Transverse colon (tissue), 4 donors: ENCODE measurements at regions not wholly inside any gene's neighbourhood (a gene's known extent, or its start where the extent isn't known, plus 50 kb on each side); places are given as distances from the start of the nearest gene placed in this dataset.

Experiments
- DNase-seq: peaks from one replicate; pipeline ENCODE4 v3.0.0-alpha.2; 2019
- H3K27ac ChIP-seq, 4 donors: fragments of 200-600 bp; sonication (generic); 2 replicates each; pipeline ENCODE4 v1.5.1; 2016 to 2018; ENCODE audit warnings: inconsistent platforms in 4 of 4
- H3K27me3 ChIP-seq: fragments of 200-600 bp; sonication (generic); 2 replicates; pipeline ENCODE4 v1.5.1; 2017; ENCODE audit warnings: inconsistent platforms
- H3K36me3 ChIP-seq, 4 donors: fragments of 200-600 bp; sonication (generic); 2 replicates each; pipeline ENCODE4 v1.5.1; 2017 to 2019; ENCODE audit warnings: inconsistent platforms in 4 of 4
- H3K4me1 ChIP-seq, 4 donors: fragments of 200-600 bp; sonication (generic); 2 replicates each; pipeline ENCODE4 v1.5.1; 2017 to 2020; ENCODE audit warnings: inconsistent platforms in 4 of 4
- H3K4me3 ChIP-seq, 4 donors: fragments of 200-600 bp; sonication (generic); 1 replicate in 1 of 4; 2 replicates in 3 of 4; pipeline versions ENCODE4 v1.5.1 to v1.6.1; 2017 to 2019; ENCODE audit warnings: inconsistent platforms in 4 of 4
- H3K9me3 ChIP-seq, 2 donors: fragments of 200-600 bp; sonication (generic); 2 replicates each; pipeline ENCODE4 v1.5.1; 2017 to 2019; ENCODE audit warnings: inconsistent platforms in 2 of 2
- EP300 ChIP-seq: sonication (generic); formaldehyde crosslinking; IDR thresholded peaks from one replicate; pipeline ENCODE4 v1.6.1; 2017; ENCODE audit warnings: antibody characterized with exemption, low read depth
- POLR2A ChIP-seq: fragments of 450-650 bp; IDR thresholded peaks from one replicate; pipeline ENCODE4 v1.6.1; 2016; ENCODE audit warnings: antibody characterized with exemption, mild to moderate bottlenecking, moderate library complexity
- POLR2AphosphoS5 ChIP-seq, 3 donors: sonication (generic); formaldehyde crosslinking; IDR thresholded peaks; one replicate each; pipeline ENCODE4 v1.6.1; 2016; ENCODE audit warnings: antibody characterized with exemption in 3 of 3
- WGBS, 2 donors: methylation state at CpG; one replicate each; pipeline ENCODE4 v1.1.5; 2018; ENCODE audit warnings: low coverage in 1 of 2; 5-methylcytosine and 5-hydroxymethylcytosine counted together
- in situ Hi-C, 4 donors: fragments of 200-750 bp; cut with MboI; loops; one replicate each; pipeline versions ENCODE4 v1.15.0 to v1.15.1; 2017; ENCODE audit warnings: low sequenced_read_pairs in 3 of 4, low pct_ligation_motif_present in 1 of 4, low pct_unique_long_range_greater_than_20kb in 1 of 4
- intact Hi-C: fragments of 100-400 bp; cut with DNase I; formaldehyde crosslinking; loops from one replicate; pipeline ENCODE4 v1.15.1; 2023; ENCODE audit warnings: low total_unique reads
- TF ChIP-seq, protein P1 (sequence below), 5 experiments: fragments of 200-600 bp in 3 of 5; fragments of 450-650 bp in 2 of 5; sonication (generic) in 3 of 5; IDR thresholded peaks; 1 replicate in 2 of 5; 2 replicates in 3 of 5; pipeline ENCODE4 v1.5.1; 2016 to 2017; ENCODE audit warnings: antibody characterized with exemption in 5 of 5, inconsistent platforms in 3 of 5, mild to moderate bottlenecking in 2 of 5, moderate library complexity in 1 of 5

DNA sequence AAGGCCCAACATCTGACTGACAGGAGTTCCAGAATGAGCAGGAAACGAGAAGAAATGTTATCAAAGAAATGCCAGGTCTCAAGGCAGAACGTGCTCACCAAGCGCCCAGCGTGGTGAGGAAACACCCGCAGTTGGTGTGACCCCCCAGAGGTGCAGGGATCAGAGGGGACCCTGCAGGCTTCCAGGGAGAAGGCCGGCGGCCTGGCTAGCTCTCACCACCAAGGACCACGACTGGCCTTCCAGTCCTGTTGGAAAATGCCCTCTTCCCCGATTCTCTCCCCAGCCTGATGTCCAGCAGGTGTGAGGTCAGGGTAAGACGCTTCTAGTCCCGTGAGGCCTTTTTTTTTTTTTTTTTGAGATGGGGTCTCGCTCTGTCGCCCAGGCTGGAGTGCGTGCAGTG is 189.1 kb downstream of the IGLL1 start:
- H3K27ac ChIP-seq, result no peak overlapping the region
- no peaks in the 10 kb centered on the region for H3K9me3 ChIP-seq
- 73 to 86% methylated on average over 3 to 14 of the region's 14 CpGs for WGBS, 2 donors
- intact Hi-C loops (no loop called here), in situ Hi-C loops (loop anchor here in 2 of 4 donors (25.0 kb wide), 2 partner anchors 229 to 429 kb away; no protein-coding TSS in a partner anchor)
- no peaks in the 10 kb centered on the region for H3K27me3 ChIP-seq
- no peak for TF ChIP-seq POLR2A
- TF ChIP-seq POLR2AphosphoS5 (IDR thresholded peaks at IDR 0.05), result no peak
- no peak for TF ChIP-seq EP300
- TF ChIP-seq, protein P1, sequence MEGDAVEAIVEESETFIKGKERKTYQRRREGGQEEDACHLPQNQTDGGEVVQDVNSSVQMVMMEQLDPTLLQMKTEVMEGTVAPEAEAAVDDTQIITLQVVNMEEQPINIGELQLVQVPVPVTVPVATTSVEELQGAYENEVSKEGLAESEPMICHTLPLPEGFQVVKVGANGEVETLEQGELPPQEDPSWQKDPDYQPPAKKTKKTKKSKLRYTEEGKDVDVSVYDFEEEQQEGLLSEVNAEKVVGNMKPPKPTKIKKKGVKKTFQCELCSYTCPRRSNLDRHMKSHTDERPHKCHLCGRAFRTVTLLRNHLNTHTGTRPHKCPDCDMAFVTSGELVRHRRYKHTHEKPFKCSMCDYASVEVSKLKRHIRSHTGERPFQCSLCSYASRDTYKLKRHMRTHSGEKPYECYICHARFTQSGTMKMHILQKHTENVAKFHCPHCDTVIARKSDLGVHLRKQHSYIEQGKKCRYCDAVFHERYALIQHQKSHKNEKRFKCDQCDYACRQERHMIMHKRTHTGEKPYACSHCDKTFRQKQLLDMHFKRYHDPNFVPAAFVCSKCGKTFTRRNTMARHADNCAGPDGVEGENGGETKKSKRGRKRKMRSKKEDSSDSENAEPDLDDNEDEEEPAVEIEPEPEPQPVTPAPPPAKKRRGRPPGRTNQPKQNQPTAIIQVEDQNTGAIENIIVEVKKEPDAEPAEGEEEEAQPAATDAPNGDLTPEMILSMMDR (IDR thresholded peaks at IDR 0.05), result no peak
- H3K4me1 ChIP-seq, result no peaks in the 10 kb centered on the region
- no peak for DNase-seq
- H3K36me3 ChIP-seq, result no peaks in the 10 kb centered on the region
- H3K4me3 ChIP-seq, result no peak overlapping the region

DNA sequence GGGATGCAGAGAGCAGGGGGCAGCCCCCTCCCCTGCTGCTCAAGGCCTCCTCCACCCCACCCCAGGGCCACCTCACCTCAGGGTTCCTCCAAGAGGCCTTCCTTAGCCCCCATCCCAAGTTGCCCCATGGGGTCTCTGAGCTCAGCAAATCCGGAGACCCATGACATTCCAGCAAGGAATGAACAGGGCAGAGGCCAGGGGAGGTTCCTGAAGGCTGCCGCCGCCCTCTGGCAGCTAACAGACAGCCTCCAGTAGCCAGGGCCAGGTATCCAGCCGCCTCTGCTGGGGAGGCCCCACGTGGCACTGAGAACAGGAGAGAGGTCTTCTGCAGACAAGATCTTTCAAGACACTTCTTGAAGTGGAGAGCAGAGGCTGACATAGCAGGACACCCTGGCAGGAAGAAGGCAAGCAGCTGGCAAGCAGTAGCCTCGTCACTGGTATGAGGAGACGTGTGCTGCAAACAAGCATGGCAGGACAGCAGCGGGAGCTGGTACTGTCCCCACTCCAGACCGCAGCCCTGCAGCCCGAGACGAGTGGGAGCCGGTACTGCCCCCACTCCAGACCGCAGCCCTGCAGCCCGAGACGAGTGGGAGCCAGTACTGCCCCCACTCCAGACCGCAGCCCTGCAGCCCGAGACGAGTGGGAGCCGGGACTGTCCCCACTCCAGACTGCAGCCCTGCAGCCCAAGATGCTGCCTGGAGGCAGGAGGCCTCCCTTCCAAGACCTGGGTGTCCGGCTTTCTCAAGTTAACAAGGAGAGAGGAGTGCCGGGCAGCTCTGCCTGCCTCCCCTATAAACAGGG is 190.6 kb downstream of the IGLL1 start:
- Histone ChIP-seq H3K27ac (no peak overlapping the region), H3K9me3 (no peaks in the 10 kb centered on the region), H3K4me3 (no peak overlapping the region), H3K4me1 (no peaks in the 10 kb centered on the region), H3K36me3 (no peaks in the 10 kb centered on the region), H3K27me3 (no peaks in the 10 kb centered on the region)
- DNase-seq, result no peak
- no peak for TF ChIP-seq POLR2AphosphoS5 (IDR thresholded peaks at IDR 0.05)
- intact Hi-C loops (loop anchor here (5.0 kb wide), 1 partner anchor 77 kb away; no protein-coding TSS in a partner anchor), in situ Hi-C loops (loop anchor here in 2 of 4 donors (25.0 kb wide), 2 partner anchors 227 to 427 kb away; no protein-coding TSS in a partner anchor)
- 61% methylated on average over 21 of the region's 21 CpGs; no CpG with 5 or more reads in 1 of the 2 donors for WGBS, 2 donors

DNA sequence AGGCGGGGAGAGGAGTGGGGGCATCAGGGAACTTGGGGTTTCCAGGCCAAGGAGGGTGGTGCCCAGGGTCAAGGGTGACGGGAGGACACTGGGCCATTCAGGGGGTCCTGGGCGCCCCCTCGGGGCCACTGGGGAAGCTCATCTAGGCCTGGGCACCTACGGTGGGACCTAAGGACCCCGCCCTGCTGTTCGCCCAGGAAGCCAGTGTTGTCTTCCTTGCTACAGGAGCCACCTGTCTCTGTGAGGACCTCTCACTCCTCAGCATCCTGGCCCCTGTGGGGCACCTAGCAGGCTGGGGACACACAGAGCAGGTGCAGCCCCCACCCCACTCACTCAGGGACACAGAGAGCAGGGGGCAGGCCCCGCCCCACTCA is 191.6 kb downstream of the IGLL1 start:
- TF ChIP-seq POLR2AphosphoS5 (IDR thresholded peaks at IDR 0.05) (no peak), POLR2A (no peak), EP300 (no peak)
- TF ChIP-seq, protein P1 (IDR thresholded peaks at IDR 0.05), result no peak
- Histone ChIP-seq H3K36me3 (no peaks in the 10 kb centered on the region), H3K27me3 (no peaks in the 10 kb centered on the region), H3K4me1 (peaks cover 0 to 9% (median 0%) of the 10 kb centered on the region in 4 donors), H3K27ac (no peak overlapping the region), H3K4me3 (no peak overlapping the region), H3K9me3 (no peaks in the 10 kb centered on the region)
- WGBS, 2 donors, result 84% methylated on average over 8 of the region's 8 CpGs; no CpG with 5 or more reads in 1 of the 2 donors
- in situ Hi-C loops, result loop anchor here in 2 of 4 donors (25.0 kb wide), 2 partner anchors 226 to 426 kb away; no protein-coding TSS in a partner anchor
- no peak for DNase-seq
- intact Hi-C loops, result loop anchor here (5.0 kb wide), 1 partner anchor 76 kb away; no protein-coding TSS in a partner anchor

DNA sequence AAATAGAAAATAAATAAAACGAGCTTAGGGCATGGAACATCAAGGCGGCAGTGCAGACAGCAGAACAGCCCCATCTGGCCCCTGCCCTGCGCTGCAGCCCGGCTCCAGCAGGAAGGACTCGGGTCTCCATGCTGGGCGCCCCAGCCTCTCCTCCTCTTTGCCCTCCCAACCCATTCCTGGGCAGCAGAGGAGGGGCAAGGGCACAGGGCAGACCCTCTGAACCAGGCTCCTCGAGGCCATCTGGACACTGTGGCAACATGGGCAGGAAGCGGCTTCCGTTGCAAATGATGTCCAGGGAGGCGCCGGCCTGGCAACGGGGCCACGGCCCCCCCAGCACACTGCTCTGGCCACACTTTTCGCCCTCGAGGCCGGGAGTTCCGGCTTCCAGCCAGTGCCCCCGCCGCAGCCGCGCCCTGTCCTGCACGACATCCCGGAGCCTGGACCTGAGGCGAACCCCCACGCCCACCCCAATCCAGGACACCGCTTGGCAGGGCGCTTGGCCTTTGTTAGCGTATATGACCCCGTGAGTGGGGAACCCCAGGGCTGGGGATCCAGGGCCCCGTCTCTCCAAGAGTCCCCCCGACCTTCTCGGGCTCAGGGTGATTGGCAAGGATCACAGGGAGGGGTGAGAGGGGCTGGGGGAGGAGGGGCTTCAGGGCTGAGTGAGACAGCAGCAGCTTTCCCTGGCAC is 192.1 kb downstream of the IGLL1 start:
- Histone ChIP-seq H3K36me3 (no peaks in the 10 kb centered on the region), H3K27me3 (no peaks in the 10 kb centered on the region), H3K4me3 (no peak overlapping the region), H3K9me3 (no peaks in the 10 kb centered on the region), H3K4me1 (peaks cover 0 to 9% (median 0%) of the 10 kb centered on the region in 4 donors), H3K27ac (no peak overlapping the region)
- WGBS, 2 donors, result 70% methylated on average over 29 of the region's 32 CpGs; no CpG with 5 or more reads in 1 of the 2 donors
- intact Hi-C loops, result loop anchor here (5.0 kb wide), 1 partner anchor 76 kb away; no protein-coding TSS in a partner anchor
- in situ Hi-C loops, result loop anchor here in 2 of 4 donors (25.0 kb wide), 2 partner anchors 226 to 426 kb away; no protein-coding TSS in a partner anchor
- TF ChIP-seq POLR2A (no peak), POLR2AphosphoS5 (IDR thresholded peaks at IDR 0.05) (no peak), EP300 (no peak)
- TF ChIP-seq, protein P1 (IDR thresholded peaks at IDR 0.05), result no peak
- DNase-seq, result no peak
